H1 (cell line): ENCODE measurements at regions not wholly inside any gene's neighbourhood (a gene's known extent, or its start where the extent isn't known, plus 50 kb on each side); places are given as distances from the start of the nearest gene placed in this dataset.

ENCODE experiments used
- CTCF ChIA-PET: fragments of 300-600 bp; sonication (Branson Sonifier 250); formaldehyde crosslinking; loops from one replicate; lab custom pipeline; 2021; ENCODE audit not compliant: partially characterized antibody; lab: Charles Lee
- POLR2A ChIA-PET: fragments of 300-600 bp; sonication (Branson Sonifier 250); formaldehyde crosslinking; loops from one replicate; lab custom pipeline; 2021; ENCODE audit warnings: inconsistent platforms; ENCODE audit not compliant: partially characterized antibody; lab: Charles Lee
- DNase-seq, 2 experiments: peaks; one replicate each; pipeline versions ENCODE4 v3.0.0 to v3.0.0-alpha.2; 2010 to 2022; ENCODE audit warnings: low spot score in 2 of 2, low read depth in 1 of 2, mixed read lengths in 1 of 2
- FAIRE-seq: peaks from 2 replicates; lab custom pipeline; 2011; peaks lifted over from hg19 to GRCh38; lab: Jason Lieb, UNC
- H2AFZ ChIP-seq: 2 replicates; pipeline ENCODE4 v1.8.1; 2012; ENCODE audit warnings: low read length, inconsistent platforms
- H2AK5ac ChIP-seq: 2 replicates; pipeline ENCODE4 v1.6.1; 2013; ENCODE audit warnings: low read depth, low read length
- H2BK120ac ChIP-seq: replicated peaks from 2 replicates; pipeline ENCODE3; 2013; ENCODE audit warnings: low read depth, low read length, inconsistent platforms
- H2BK12ac ChIP-seq: 2 replicates; pipeline ENCODE4 v1.6.1; 2013; ENCODE audit warnings: low read depth, low read length
- H2BK15ac ChIP-seq: 2 replicates; pipeline ENCODE4 v1.6.1; 2013; ENCODE audit warnings: low read length
- H2BK20ac ChIP-seq: 2 replicates; pipeline ENCODE4 v1.6.1; 2013; ENCODE audit warnings: low read length
- H2BK5ac ChIP-seq: 2 replicates; pipeline ENCODE4 v1.6.1; 2013; ENCODE audit warnings: low read depth, low read length
- H3K14ac ChIP-seq: 2 replicates; pipeline ENCODE4 v1.6.1; 2013; ENCODE audit warnings: inconsistent platforms; ENCODE audit not compliant: insufficient read length
- H3K18ac ChIP-seq: 2 replicates; pipeline ENCODE4 v1.6.1; 2013; ENCODE audit warnings: low read length; ENCODE audit errors: extremely low read depth
- H3K23ac ChIP-seq: 2 replicates; pipeline ENCODE4 v1.6.1; 2013; ENCODE audit warnings: inconsistent platforms; ENCODE audit not compliant: insufficient read length
- H3K23me2 ChIP-seq: 2 replicates; pipeline ENCODE4 v1.6.1; 2013; ENCODE audit warnings: low read depth, low read length
- H3K27ac ChIP-seq: 2 replicates; pipeline ENCODE4 v1.6.1; 2011; ENCODE audit warnings: low read depth, low read length, inconsistent platforms
- H3K27me3 ChIP-seq, 4 experiments: replicated peaks in 1 of 4; 1 replicate in 1 of 4; 2 replicates in 3 of 4; pipeline versions ENCODE4 v1.6.1 to v1.8.1; 2011 to 2013; ENCODE audit warnings: low read length in 3 of 4, mild to moderate bottlenecking in 3 of 4, inconsistent platforms in 2 of 4, mixed read lengths in 2 of 4, moderate library complexity in 1 of 4; ENCODE audit not compliant: control insufficient read depth in 3 of 4, insufficient read depth in 3 of 4; ENCODE audit errors: extremely low read depth in 1 of 4
- H3K36me3 ChIP-seq, 4 experiments: 2 replicates each; pipeline versions ENCODE4 v1.6.1 to v1.8.1; 2011 to 2013; ENCODE audit warnings: mild to moderate bottlenecking in 4 of 4, low read length in 3 of 4, moderate library complexity in 2 of 4, control low read depth in 1 of 4, inconsistent platforms in 1 of 4; ENCODE audit not compliant: insufficient read depth in 4 of 4, control insufficient read depth in 2 of 4
- H3K4ac ChIP-seq: replicated peaks from 2 replicates; pipeline ENCODE3; 2013; ENCODE audit warnings: low read length, low read depth, mixed read lengths, inconsistent platforms; ENCODE audit not compliant: insufficient read length
- H3K4me1 ChIP-seq, 4 experiments: replicated peaks in 1 of 4; 1 replicate in 1 of 4; 2 replicates in 3 of 4; pipeline versions ENCODE4 v1.6.1 to v1.8.1; 2011 to 2013; ENCODE audit warnings: low read length in 3 of 4, inconsistent platforms in 2 of 4, mixed read lengths in 1 of 4; ENCODE audit not compliant: insufficient read depth in 4 of 4, control insufficient read depth in 3 of 4
- H3K4me2 ChIP-seq, 2 experiments: 2 replicates each; pipeline versions ENCODE4 v1.6.1 to v1.8.1; 2011 to 2013; ENCODE audit warnings: low read depth in 2 of 2, low read length in 2 of 2, control low read depth in 1 of 2, inconsistent platforms in 1 of 2, mild to moderate bottlenecking in 1 of 2; ENCODE audit not compliant: insufficient read depth in 1 of 2
- H3K4me3 ChIP-seq, 4 experiments: fragments of 200-600, 300-600 bp in 1 of 4; sonication (generic), shearing (Covaris generic), sonication (Bioruptor Twin) in 1 of 4; 2 replicates each; pipeline versions ENCODE4 v1.5.1 to v1.8.1; 2011 to 2016; ENCODE audit warnings: low read length in 4 of 4, low read depth in 3 of 4, control low read depth in 2 of 4, inconsistent platforms in 2 of 4, mild to moderate bottlenecking in 2 of 4, mixed read lengths in 1 of 4, moderate library complexity in 1 of 4; ENCODE audit not compliant: insufficient read depth in 2 of 4; ENCODE audit errors: extremely low read depth in 1 of 4
- H3K56ac ChIP-seq: replicated peaks from 2 replicates; pipeline ENCODE3; 2013; ENCODE audit warnings: low read depth, mild to moderate bottlenecking, mixed read lengths, low read length, inconsistent platforms; ENCODE audit not compliant: insufficient read length
- H3K79me1 ChIP-seq: 2 replicates; pipeline ENCODE4 v1.6.1; 2013; ENCODE audit warnings: low read depth, low read length, control low read depth
- H3K79me2 ChIP-seq, 2 experiments: 2 replicates each; pipeline versions ENCODE4 v1.6.1 to v1.8.1; 2012 to 2013; ENCODE audit warnings: low read length in 2 of 2, mild to moderate bottlenecking in 2 of 2, inconsistent platforms in 1 of 2; ENCODE audit not compliant: insufficient read depth in 2 of 2, control insufficient read depth in 1 of 2
- H3K9ac ChIP-seq, 4 experiments: replicated peaks in 1 of 4; 1 replicate in 1 of 4; 2 replicates in 3 of 4; pipeline versions ENCODE4 v1.6.1 to v1.8.1; 2011 to 2013; ENCODE audit warnings: low read depth in 3 of 4, low read length in 3 of 4, control low read depth in 2 of 4, mild to moderate bottlenecking in 2 of 4, moderate library complexity in 2 of 4, inconsistent platforms in 1 of 4; ENCODE audit errors: extremely low read depth in 1 of 4
- H3K9me3 ChIP-seq, 2 experiments: 2 replicates each; pipeline versions ENCODE4 v1.6.1 to v1.8.1; 2012 to 2013; ENCODE audit warnings: mild to moderate bottlenecking in 2 of 2, moderate library complexity in 2 of 2, control low read depth in 1 of 2, inconsistent platforms in 1 of 2, low read depth in 1 of 2, low read length in 1 of 2, mixed read lengths in 1 of 2; ENCODE audit not compliant: insufficient read depth in 2 of 2
- H4K20me1 ChIP-seq, 2 experiments: replicated peaks in 1 of 2; 2 replicates each; pipeline versions ENCODE3 to v1.8.1; 2011 to 2013; ENCODE audit warnings: inconsistent platforms in 2 of 2, low read length in 2 of 2, mild to moderate bottlenecking in 1 of 2; ENCODE audit not compliant: insufficient read depth in 2 of 2, control insufficient read depth in 1 of 2
- H4K5ac ChIP-seq: 2 replicates; pipeline ENCODE4 v1.6.1; 2013; ENCODE audit warnings: low read length, low read depth, mixed read lengths, inconsistent platforms; ENCODE audit not compliant: insufficient read length
- H4K8ac ChIP-seq: 2 replicates; pipeline ENCODE4 v1.8.0; 2013; ENCODE audit warnings: mild to moderate bottlenecking, moderate library complexity, low read length, inconsistent platforms; ENCODE audit not compliant: insufficient read depth; ENCODE audit errors: extremely low read depth
- H4K91ac ChIP-seq: replicated peaks from 2 replicates; pipeline ENCODE3; 2013; ENCODE audit warnings: low read length, mixed read lengths, inconsistent platforms; ENCODE audit not compliant: insufficient read length
- ASH2L ChIP-seq: fragments of 200-600, 300-600 bp; sonication (generic); IDR thresholded peaks from one replicate; pipeline ENCODE4 v1.7.1; 2017; ENCODE audit warnings: low read length
- BACH1 ChIP-seq: IDR thresholded peaks from 2 replicates; pipeline ENCODE4 v1.6.1; 2012; ENCODE audit warnings: low read length, improper control_type of control experiment
- BCL11A ChIP-seq, 2 experiments: IDR thresholded peaks; one replicate each; pipeline ENCODE4 v1.6.1; 2011; ENCODE audit warnings: low read depth in 2 of 2, low read length in 2 of 2, mild to moderate bottlenecking in 2 of 2
- BRCA1 ChIP-seq: IDR thresholded peaks from 2 replicates; pipeline ENCODE4 v1.6.1; 2012; ENCODE audit warnings: low read depth, low read length, improper control_type of control experiment
- CBX8 ChIP-seq: fragments of 300-800, 300-1000 bp; sonication (generic); IDR thresholded peaks from 2 replicates; pipeline ENCODE4 v1.7.1; 2016; ENCODE audit warnings: low read depth, low read length, borderline replicate concordance
- CEBPB ChIP-seq: IDR thresholded peaks from 2 replicates; pipeline ENCODE4 v1.6.1; 2012; ENCODE audit warnings: low read depth, low read length
- CTBP2 ChIP-seq: IDR thresholded peaks from 2 replicates; pipeline ENCODE4 v1.7.0; 2011; ENCODE audit warnings: borderline replicate concordance, mild to moderate bottlenecking, moderate library complexity, mixed read lengths, low read length; ENCODE audit not compliant: insufficient read depth, insufficient read length
- NANOG ChIP-seq: IDR thresholded peaks from 2 replicates; pipeline ENCODE4 v1.6.1; 2011; ENCODE audit warnings: low read length, low read depth, mild to moderate bottlenecking, inconsistent platforms; ENCODE audit not compliant: insufficient read depth, poor library complexity, severe bottlenecking
- POLR2A ChIP-seq, 2 experiments: IDR thresholded peaks; 1 replicate in 1 of 2; 2 replicates in 1 of 2; pipeline ENCODE4 v1.6.1; 2011; ENCODE audit warnings: low read depth in 2 of 2, low read length in 2 of 2, mild to moderate bottlenecking in 2 of 2; ENCODE audit errors: control extremely low read depth in 1 of 2
- SP4 ChIP-seq: IDR thresholded peaks from 2 replicates; pipeline ENCODE4 v1.6.1; 2012; ENCODE audit warnings: low read length, inconsistent platforms
- TAF7 ChIP-seq: optimal IDR thresholded peaks from 2 replicates; pipeline ENCODE3; 2011; ENCODE audit warnings: low read depth, mild to moderate bottlenecking, inconsistent platforms, low read length, moderate library complexity, borderline replicate concordance
- ZNF274 ChIP-seq: IDR thresholded peaks from 2 replicates; pipeline ENCODE4 v1.7.0; 2012; ENCODE audit warnings: low read length, borderline replicate concordance; ENCODE audit errors: extremely low read depth
- WGBS, 2 experiments: shearing (Covaris generic) in 1 of 2; methylation state at CpG; one replicate each; pipeline versions ENCODE4 v1.1.6 to v1.1.7; 2013 to 2015; ENCODE audit warnings: low lambda C conversion rate in 2 of 2, mixed read lengths in 2 of 2, inconsistent platforms in 1 of 2, low coverage in 1 of 2, missing lambda C conversion rate in 1 of 2; ENCODE audit not compliant: insufficient replicate concordance in 2 of 2, insufficient coverage in 1 of 2, insufficient read length in 1 of 2; ENCODE audit errors: extremely low coverage in 1 of 2, missing lambda C conversion rate in 1 of 2; 5-methylcytosine and 5-hydroxymethylcytosine counted together
- TF ChIP-seq, protein P1 (sequence below): IDR thresholded peaks from 2 replicates; pipeline ENCODE4 v1.6.1; 2012; ENCODE audit warnings: inconsistent platforms
- TF ChIP-seq, protein P2 (sequence below): IDR thresholded peaks from 2 replicates; pipeline ENCODE4 v1.6.1; 2011; ENCODE audit warnings: low read depth, mild to moderate bottlenecking, low read length; ENCODE audit not compliant: insufficient read depth

DNA sequence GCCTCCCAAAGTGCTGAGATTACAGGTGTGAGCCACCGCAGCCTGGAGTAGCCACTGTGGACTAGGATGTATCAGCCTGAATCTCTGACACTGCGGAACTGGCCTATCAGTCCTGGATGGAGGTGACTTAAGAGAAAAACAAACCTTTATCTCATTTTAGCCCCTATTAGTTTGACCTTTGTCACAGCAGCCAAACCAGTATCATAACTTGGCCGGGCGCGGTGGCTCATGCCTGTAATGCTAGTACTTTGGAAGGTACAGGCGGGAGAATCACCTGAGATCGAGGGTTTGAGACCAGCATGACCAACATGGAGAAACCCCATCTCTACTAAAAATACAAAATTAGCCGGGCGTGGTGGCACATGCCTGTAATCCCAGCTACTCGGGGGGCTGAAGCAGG is 51.8 kb upstream of the USP7 start:
- no peak overlapping the region for H3K4ac ChIP-seq
- H4K5ac ChIP-seq = no peak overlapping the region
- POLR2A ChIA-PET = interaction anchor here (0.6 kb wide), 1 partner anchor 239 kb away, joined by 3 read pairs; no protein-coding TSS in a partner anchor
- H3K27me3 ChIP-seq = no peaks in the 10 kb centered on the region
- H4K91ac ChIP-seq = no peak overlapping the region
- no peak overlapping the region for H3K4me2 ChIP-seq
- FAIRE-seq (no peak), DNase-seq (no peak)
- H3K27ac ChIP-seq = no peak overlapping the region
- no peaks in the 10 kb centered on the region for H3K79me1 ChIP-seq
- no peaks in the 10 kb centered on the region for H3K79me2 ChIP-seq
- H2BK12ac ChIP-seq = no peak overlapping the region
- 95% methylated on average over 10 of the region's 10 CpGs; no CpG with 5 or more reads in 1 of the 2 experiments for WGBS, 2 experiments
- peaks cover 0 to 8% (median 4%) of the 10 kb centered on the region in 4 experiments; a peak in 4 of 7 replicates for H3K4me1 ChIP-seq
- no peak overlapping the region for H2BK20ac ChIP-seq
- no peaks in the 10 kb centered on the region for H3K36me3 ChIP-seq
- no peak overlapping the region for H2BK15ac ChIP-seq
- H2BK5ac ChIP-seq = no peak overlapping the region
- peaks cover 2 to 7% of the 10 kb centered on the region in 2 experiments; a peak in 3 of 4 replicates for H3K9me3 ChIP-seq
- H4K8ac ChIP-seq = no peak overlapping the region; the same call in 1 of the 2 replicates
- no peak overlapping the region for H3K56ac ChIP-seq
- no peak overlapping the region for H2AK5ac ChIP-seq
- H3K9ac ChIP-seq = no peak overlapping the region
- no peak overlapping the region for H3K18ac ChIP-seq
- H2AFZ ChIP-seq = no peak overlapping the region
- no peak overlapping the region for H2BK120ac ChIP-seq
- no peaks in the 10 kb centered on the region for H3K23me2 ChIP-seq
- H3K14ac ChIP-seq = no peak overlapping the region
- H3K4me3 ChIP-seq = no peak overlapping the region
- CTCF ChIA-PET = interaction anchor here (1.4 to 2.1 kb wide), 2 partner anchors 19 to 123 kb away, joined by 4 to 5 read pairs; no protein-coding TSS in a partner anchor
- no peak overlapping the region for H3K23ac ChIP-seq
- H4K20me1 ChIP-seq = peaks cover 0 to 2% of the 10 kb centered on the region in 2 experiments
- TF ChIP-seq SP4 (no peak), TAF7 (no peak), CTBP2 (no peak), CEBPB (no peak), BCL11A (IDR thresholded peaks at IDR 0.05; ENCODE audit: low read depth in 2 of 2, low read length in 2 of 2) (no peak), NANOG (no peak), ASH2L (no peak), BRCA1 (no peak), POLR2A (IDR thresholded peaks at IDR 0.05; ENCODE audit: control extremely low read depth in 1 of 2, low read depth in 2 of 2, low read length in 2 of 2) (no peak), CBX8 (no peak), BACH1 (no peak), ZNF274 (no peak)
- TF ChIP-seq, protein P1, sequence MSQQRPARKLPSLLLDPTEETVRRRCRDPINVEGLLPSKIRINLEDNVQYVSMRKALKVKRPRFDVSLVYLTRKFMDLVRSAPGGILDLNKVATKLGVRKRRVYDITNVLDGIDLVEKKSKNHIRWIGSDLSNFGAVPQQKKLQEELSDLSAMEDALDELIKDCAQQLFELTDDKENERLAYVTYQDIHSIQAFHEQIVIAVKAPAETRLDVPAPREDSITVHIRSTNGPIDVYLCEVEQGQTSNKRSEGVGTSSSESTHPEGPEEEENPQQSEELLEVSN = no peak
- TF ChIP-seq, protein P2, sequence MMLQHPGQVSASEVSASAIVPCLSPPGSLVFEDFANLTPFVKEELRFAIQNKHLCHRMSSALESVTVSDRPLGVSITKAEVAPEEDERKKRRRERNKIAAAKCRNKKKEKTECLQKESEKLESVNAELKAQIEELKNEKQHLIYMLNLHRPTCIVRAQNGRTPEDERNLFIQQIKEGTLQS = no peak
